Posterior cingulate gyrus (tissue), 11 donors: ENCODE measurements at regions not wholly inside any gene's neighbourhood (a gene's known extent, or its start where the extent isn't known, plus 50 kb on each side); places are given as distances from the start of the nearest gene placed in this dataset.

Experiments used
- DNase-seq, 10 donors: peaks; one replicate each; pipeline versions ENCODE4 v3.0.0 to v3.0.0-alpha.2; 2020 to 2021; ENCODE audit warnings: mixed read lengths in 3 of 10
- intact Hi-C: fragments of 100-400 bp; cut with DNase I; formaldehyde crosslinking; loops from one replicate; pipeline ENCODE4 v1.15.1; 2023

DNA sequence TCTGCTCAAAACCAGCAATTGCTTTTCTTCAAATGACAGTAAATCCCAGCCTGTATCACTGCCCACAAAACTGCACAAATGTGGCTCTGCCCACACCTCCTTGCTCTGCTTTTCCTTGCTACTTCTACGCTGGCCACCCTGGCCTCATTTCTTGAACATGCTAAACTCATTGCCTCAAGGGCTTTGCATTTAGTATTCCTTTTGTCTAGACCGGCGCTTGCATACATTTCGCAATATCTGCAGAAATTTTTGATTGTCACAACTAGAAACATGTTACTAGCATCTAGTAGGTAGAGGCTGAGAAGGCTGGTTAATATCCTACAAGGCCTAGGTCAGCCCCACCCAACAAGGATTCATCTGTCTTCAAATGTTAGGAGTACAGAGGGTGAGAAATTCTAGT, 2357.8 kb downstream of the MAT2B start:
- no peak for DNase-seq
- intact Hi-C loops = no loop called here

DNA sequence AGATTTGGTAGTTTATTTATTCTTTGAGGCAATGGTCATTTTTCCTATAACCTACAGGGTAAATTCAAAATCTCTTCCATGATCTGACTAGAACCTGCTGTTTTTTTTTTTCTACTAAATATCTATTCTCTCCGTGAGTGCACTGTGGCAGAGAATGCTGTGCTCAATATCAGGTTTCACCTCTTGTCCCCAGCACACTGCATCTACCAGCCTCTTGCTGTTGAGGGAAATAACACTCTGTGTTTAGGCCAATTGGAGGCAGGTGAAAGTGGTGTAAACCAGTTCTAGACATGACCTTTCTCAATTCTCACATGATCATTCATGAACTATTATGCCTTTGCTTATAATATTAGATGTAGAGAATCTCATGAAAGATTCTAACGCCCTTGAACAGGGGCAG, 2365.9 kb downstream of the MAT2B start:
- no peak for DNase-seq
- intact Hi-C loops = no loop called here

DNA sequence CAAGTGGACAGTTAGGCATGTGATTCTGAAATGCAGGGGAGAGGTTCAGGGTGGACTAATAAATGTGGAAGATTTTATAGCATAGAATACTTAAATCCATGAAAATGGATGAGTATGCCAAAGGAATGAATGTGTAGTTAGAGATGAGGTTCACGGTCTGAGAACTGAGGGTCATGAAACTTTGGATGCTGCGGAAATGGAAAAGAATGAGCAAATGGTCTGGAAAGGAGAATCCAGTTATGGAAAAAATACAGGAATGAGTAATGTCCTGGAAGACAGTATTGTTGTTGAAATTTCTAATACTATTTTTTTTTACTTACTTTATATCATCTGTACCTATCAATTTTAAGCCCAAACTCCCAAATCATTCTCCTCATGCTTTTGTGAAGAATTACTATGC, 2369.4 kb downstream of the MAT2B start:
- intact Hi-C loops = no loop called here
- no peak for DNase-seq

DNA sequence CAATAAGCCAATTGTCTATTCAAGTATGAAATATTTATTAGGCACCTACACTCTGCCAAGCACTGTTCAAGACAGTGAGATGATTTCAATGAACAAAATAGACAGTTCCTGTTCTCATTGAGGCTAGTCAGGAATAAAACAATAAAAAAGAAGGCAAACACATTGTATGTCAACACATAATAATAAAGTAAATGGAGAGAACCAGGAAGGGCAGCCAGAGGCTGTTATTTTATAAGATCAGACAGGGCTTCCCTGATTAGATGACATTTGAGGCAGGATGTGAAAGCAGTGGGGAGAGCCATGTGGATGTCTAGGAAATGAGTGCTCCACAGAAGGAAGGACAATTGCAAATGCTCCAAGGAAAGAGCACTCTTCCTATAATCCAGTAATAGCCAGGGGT, 2371.1 kb downstream of the MAT2B start:
- intact Hi-C loops = no loop called here

DNA sequence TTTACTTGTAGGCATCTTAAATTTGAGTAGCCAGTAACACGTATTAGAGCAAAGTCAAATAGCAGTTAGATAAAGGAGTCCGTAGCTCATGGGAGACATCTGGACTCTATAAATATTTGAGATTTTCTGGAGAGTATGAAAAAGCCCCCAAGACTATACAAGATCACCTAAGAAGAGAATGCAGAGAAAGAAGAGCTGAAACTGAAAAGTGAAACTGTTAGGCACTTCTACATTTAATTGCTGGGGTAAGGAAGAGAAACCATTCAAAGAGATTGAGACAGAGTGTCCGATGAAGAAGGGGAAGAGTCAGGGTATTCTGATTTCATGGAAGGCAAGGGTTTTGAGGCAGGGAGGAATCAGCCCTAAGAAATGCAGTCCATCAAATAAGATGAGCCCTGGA, 2372.1 kb downstream of the MAT2B start:
- intact Hi-C loops = no loop called here

More for the DNA sequence above, 2371.1 kb downstream of the MAT2B start:
- DNase-seq = no peak

DNA sequence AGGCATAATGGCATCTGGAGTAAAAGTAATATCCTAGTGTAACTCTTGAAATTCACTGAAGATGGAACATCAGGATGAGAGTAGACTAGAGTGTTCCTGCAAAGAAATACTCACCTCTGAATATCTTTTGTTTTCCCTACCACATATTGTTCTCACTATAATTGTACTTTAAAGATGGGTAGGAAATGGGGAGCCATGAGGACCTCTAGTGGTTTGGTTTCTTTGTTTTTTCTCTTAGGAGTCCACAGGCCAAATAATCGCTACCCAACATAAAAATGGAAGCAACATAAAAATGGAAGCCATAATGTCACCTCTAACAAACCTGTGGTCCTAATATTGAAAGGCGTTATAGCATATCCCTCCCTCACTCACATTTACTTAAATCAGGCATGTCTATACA, 2375.8 kb downstream of the MAT2B start:
- intact Hi-C loops = no loop called here
- DNase-seq = no peak

More for the DNA sequence above, 2372.1 kb downstream of the MAT2B start:
- no peak for DNase-seq

DNA sequence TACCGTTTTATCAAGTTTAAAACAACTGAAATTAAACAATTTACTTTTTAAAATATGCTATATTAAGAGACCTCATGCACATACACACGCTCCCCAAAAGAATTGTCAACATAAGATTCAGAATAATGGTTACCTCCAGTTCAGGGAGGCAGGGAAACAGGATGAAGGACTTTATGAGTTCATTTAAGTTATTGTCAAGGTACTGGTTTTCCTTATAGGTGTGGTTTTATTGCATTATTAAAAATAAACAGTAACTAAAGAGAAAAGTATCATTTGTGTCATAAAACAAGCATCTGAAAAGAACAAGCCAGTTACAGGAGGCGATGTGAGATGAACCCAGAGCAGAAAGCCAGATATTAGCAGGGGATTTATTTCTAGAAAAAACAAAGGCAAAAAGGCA, 2376.7 kb downstream of the MAT2B start:
- intact Hi-C loops = no loop called here
- no peak for DNase-seq

DNA sequence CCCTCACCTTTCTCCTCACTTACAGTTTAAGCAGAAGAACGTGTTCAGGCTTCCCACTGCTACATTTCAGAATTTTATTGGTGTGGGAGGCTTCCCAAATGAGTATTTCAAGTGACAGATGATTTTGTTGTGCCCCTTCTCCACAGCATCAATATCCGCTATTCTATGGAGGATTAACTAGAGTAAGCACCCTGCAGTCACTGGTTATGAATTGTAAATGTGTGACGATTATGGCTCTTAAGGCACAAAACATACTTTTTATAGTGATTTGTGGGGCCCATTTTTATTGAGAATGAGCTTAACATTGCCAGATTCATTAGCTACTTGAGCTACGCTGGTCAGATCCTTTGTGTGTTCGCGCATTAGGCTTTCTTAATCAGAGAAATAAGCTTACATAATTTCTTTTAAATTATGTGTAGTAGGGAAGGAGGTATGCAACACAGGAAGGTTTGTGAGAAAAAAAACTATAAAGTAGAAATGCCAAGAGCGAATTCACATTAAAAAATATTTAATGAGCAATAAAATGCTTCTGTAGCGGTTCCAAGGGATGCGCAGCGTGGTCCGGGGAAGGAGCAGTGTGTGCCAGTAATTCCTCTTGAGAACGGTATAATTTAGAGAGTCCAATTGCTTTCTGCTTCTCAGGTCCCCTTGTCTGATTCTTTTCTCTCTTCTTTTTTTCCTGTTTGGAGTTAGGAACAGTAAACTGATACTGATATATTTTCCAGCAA, 2380.4 kb downstream of the MAT2B start:
- intact Hi-C loops = no loop called here
- no peak for DNase-seq

DNA sequence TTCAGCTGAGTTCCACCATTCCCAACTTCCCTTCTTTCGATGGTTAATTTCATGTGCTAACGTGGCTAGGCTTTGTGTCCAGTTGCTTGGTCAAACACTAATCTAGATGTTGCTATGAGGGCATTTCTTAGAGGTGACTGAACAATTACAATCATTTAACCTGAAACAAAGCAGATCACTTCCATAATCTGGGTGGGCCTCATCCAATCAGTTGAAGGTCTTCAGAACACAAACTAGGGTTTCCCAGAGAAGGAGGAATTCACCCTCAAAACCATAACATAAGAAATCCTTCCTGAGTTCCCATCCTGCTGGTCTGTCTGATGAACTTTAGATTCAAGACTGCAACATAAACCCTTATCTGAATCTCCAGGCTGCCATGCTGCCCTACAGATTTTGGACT, 2381.7 kb downstream of the MAT2B start:
- intact Hi-C loops = no loop called here
- no peak for DNase-seq

DNA sequence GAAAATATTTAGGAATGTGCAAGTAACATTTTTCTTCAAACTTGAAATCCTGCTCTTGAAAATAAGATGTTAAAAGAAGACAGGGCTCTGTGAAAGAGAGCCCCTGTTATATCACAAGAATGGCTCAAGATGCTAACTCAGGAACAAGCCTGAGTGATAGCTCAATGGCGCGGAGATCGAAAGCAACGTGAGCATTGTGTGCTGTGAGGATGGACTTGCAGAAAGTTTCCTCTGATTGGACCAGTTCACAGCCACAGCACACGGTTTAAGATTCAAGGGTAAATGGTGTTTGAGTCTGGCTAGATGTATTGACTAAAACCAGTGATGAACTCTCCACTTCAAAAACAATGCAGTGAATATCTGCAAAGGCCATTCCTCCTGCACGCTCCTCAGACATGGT, 2387.0 kb downstream of the MAT2B start:
- intact Hi-C loops = no loop called here
- DNase-seq = no peak

DNA sequence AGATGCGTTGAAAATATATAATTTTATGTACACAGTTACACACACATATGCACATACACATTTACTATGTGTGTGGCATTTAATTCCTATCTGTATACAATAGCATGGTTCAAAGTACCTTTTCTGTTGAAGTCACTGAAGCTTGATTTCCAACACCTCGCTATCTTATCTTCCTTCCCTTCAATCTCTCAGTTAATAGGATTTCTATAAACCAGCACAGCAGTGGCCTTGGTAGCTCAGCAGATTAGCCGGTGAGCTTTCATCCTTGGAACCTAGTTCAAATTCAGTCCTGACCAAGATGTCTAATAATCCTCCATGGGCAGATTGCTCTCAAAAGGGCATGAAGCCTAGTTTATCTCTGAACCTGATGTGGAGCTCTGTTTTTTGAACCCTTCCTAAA, 2389.5 kb downstream of the MAT2B start:
- intact Hi-C loops = no loop called here
- DNase-seq = no peak

DNA sequence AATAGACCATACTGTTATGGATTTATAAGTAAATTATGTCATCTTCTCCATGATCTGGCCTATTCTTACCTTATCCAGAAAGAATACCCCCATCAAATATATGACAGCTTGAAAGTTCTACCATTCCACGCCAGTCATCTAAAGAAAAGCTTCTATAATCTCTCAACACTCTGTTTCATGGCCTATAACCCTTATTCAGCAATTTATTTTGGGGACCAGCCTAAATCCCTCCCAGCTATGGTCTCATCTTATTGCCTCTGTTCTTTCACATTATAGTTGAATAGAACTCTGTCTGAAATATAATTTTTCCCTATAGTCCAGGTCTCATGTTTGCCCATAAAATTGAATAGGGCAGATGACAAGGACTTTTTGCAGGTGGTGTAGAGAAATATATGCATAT, 2387.6 kb upstream of the WWC1 start:
- no peak for DNase-seq
- intact Hi-C loops = no loop called here

DNA sequence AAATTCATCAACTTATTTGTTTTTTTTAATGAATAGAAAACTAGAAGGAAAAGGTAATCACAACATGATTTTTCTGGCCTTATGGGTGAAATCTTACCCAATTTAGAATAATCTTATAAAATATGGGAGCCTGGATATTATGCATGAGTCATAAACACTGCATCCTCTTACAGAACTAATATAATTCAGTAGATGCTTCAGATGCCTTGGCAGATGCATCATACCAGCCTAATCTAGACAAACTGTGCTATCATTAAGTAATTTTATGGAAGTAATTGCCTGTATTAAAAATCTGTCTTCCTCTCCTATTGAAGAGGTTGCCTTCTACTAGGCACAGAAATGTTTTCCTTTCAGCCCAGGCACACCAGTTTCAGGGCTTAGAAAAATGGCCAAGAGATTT, 2384.6 kb upstream of the WWC1 start:
- no peak for DNase-seq
- intact Hi-C loops = no loop called here

DNA sequence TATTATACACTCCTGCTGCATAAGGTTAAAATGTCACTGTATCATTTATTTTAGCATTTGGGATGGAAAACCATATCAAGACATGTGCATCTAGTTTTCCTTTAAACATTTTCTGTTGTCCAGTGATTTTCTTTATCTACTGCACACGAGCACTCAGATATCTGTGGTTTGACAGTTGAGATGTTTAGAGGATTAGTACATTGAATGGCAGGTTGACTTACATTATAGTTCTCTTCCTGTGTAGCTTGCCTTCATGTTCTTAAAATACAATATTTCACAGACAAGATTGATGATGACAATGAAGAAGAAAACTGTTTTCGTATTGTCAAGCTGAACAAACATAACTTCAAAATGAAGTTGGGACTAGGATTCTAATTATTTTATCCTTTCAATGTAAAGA, 2378.4 kb upstream of the WWC1 start:
- intact Hi-C loops = no loop called here
- no peak for DNase-seq

DNA sequence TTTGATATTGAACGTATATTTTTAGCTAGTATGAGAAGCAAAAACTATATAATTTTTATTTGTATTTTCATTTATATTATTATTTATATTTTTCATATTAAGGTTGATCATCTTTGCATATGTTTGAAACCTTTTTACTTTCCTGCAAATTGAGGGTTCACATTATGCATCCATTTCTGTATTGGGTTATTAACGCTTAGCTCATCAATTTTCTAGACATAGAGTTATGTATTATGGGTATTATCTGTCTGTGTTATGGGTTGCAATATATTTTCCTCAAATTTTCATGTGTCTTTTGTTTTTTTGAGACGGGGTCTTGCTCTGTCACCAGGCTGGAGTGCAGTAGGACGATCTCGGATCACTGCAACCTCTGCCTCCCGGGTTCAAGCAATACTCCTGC, 2377.0 kb upstream of the WWC1 start:
- no peak for DNase-seq
- intact Hi-C loops = no loop called here

DNA sequence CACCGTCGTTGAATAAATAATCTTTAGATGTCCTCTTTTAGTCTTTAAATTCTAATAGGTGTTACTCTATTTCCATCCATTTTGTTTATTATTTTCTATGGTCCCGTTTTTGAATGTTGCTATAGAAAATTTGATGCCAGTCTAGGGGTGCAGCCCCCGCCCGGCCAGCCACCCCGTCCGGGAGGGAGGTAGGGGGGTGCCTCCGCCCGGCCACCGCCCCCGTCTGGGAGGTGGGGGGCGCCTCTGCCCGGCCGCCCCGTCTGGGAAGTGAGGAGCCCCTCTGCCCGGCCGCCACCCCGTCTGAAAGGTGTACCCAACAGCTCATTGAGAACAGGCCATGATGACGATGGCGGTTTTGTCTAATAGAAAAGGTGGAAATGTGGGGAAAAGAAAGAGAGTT, 2372.2 kb upstream of the WWC1 start:
- no peak for DNase-seq
- intact Hi-C loops = no loop called here

DNA sequence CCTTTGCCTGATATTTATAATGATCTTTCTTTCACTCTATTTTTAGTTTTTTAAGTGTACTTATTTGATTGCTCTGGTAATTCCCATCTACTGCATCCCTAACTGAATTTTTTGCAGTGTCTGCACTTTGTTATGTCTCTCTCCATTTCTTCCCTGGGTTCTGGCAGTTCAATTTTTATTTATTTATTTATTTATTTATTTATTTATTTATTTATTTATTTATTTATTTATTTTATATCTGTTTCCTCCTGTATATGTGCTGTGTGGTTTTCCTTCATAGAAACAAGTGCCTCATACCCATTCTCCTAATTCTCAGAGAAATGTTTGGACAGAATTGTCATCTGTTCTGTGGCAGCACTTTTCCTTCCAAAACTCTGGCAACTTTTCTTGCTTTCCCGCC, 2370.8 kb upstream of the WWC1 start:
- no peak for DNase-seq
- intact Hi-C loops = no loop called here

DNA sequence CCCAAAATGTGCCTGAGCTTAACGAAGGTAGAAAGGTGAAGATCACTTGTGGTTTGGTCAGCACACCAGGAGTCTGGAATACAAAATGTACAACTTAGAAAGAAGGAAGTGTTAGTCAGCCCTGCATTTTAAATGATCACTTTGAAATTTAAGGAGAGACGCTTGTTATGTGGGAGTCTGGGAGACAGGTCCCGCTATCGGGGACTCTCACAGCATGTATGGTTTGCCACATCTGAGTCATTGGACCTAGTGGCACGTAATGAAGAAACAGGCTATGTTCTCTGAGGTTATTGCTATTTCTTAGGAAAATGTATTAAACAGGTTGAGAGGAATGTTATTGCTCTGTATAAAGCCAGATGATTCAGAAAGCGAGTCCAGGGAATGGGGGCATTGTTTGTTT, 2362.5 kb upstream of the WWC1 start:
- intact Hi-C loops = no loop called here

DNA sequence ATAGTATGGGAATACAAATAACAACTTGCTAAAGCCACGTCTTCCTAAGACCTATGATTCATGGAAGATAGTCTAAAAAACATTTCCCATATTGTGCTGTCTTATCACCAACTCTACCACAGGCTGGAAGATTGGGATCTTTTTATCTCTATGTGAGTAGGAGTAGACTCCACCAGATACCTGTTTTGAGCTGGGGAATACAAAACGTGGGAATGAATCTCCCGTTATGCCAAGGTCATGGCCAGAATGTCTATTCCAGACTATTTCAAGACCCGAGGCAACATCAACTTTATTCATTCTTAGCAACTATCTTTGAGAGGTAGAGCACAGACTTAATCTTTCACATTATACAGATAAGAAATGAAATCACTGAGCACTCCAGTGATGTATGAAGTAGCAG, 2350.9 kb upstream of the WWC1 start:
- intact Hi-C loops = no loop called here
- DNase-seq = no peak

More for the DNA sequence above, 2362.5 kb upstream of the WWC1 start:
- no peak for DNase-seq

DNA sequence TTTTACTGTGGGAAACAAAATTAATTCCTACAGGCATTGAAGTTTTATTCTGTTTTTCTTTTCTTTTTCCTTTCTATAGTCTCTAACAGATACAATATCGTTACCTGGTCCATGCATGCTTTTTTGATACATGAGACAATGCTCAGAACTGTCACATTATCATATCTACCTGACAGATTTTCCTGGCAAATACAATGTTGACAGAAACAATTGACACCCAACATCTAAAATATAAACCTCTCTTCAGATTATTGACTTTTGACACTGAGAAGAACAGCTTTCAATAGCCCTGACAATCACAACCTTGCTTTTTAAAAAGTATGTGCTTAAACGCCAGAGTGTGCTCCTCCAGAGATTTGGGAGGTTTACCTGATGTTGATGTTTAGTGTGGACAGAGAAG, 2334.6 kb upstream of the WWC1 start:
- intact Hi-C loops = no loop called here
- DNase-seq = no peak

DNA sequence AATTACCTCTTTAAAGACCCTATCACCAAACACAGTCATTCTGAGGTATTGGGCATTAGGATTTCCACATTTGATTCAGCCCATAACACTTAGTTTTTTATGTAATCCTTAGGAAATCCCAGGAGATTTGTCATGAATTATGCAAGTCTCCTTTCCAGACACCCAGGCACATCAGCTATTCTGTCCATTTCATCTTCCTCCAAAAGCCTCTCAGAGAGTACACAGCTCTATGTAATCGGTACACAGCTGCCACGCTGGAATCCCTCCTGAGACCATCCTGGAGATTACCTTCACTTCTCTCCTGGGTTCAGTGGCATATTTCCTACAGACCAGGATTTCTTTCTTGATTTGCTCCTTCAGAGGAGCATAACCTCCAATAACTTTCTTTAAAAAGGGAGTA, 2309.8 kb upstream of the WWC1 start:
- no peak for DNase-seq
- intact Hi-C loops = no loop called here

DNA sequence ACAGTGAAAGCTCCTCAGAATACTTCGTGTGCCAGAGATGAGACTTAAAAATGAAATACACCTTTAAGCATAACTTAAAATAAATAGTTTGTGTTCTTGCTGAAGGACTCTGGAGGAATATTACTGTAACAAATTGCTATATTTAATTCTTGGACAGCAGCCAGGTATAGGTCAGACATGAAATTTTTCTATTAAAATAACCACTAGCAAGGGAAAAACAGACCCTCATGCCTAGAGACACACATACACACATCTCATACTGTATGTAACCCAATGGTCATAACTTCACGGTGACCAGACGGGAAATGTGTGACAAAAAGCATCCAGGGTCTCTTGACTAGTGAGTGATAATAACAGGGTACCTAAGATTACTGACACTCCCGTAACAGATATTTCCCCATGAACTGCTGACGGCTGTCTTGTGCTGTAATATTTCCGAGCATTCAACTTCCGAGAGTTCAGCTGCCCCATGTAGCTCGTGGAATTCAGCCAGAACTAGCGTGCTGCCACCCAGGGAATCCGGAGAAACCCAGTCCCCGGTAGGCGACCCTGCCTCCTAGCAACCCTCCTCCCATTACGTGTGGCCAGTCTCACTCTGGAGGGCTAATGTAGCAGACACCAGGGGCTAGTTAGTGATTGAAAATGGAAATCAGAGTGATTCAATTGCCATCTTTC, 2295.1 kb upstream of the WWC1 start:
- peak in 1 of 10 donors; percentile 49 for DNase-seq
- intact Hi-C loops = no loop called here
